ENCODE measurements at regions not wholly inside any gene's neighbourhood (a gene's known extent, or its start where the extent isn't known, plus 50 kb on each side); places are given as distances from the start of the nearest gene placed in this dataset.

DNA sequence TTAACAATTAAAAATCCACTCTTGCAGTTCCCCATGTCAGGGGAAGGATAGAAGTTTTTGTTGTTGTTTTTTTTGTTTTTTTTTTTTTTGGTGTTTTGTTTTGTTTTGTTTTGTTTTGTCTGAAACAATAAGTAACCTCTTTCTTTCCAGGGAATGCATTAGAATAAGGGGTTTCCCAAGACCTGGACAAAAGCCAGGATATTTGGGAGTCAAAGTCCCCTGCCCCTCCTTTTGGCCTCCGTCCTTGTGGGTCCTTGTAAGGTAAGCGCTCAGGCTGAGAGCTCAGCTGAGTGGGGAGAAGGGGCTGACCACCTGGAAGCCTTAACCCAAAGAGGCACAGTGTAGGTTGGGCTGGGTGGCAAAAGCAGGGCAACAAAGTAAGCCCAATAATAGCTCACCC is 515.4 kb downstream of the SOX6 start:
- TF ChIP-seq GATA3 (IDR thresholded peaks at IDR 0.05; ENCODE audit: low read depth, low read length) = no peak
- no peak for TF ChIP-seq GATA2 (IDR thresholded peaks at IDR 0.05; ENCODE audit: low read depth, low read length)

Data from SH-SY5Y (cell line).